A204.1 (cell line): ENCODE measurements at regions not wholly inside any gene's neighbourhood (a gene's known extent, or its start where the extent isn't known, plus 50 kb on each side); places are given as distances from the start of the nearest gene placed in this dataset.
"Not testable (repeated sequence)": the region's sequence is repeated elsewhere in the genome, so short reads cannot be mapped to it uniquely, and the experiment has no call there.

ENCODE experiments used
- FAIRE-seq: peaks from 2 replicates; lab custom pipeline; 2012; peaks lifted over from hg19 to GRCh38; lab: Jason Lieb, UNC

DNA sequence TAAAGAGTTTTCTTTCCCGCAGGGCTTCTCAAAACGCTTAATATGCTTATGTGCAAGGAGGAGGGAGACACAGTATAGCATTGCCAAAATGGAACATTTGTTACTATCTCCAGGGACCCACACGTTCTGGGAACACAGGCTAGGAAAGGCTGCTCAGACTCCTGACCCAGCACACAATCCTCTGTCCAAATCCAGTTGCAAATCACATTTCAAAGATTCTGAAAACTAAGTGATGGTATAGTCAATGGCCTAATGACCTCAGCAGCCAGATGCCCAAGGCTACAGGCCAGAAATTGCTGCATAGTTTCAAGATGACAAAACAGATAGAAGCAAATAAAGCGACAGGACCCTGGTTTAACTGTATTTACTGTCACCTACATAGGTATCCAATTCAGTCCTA, 97.0 kb upstream of the GRIP1 start:
- no peak for FAIRE-seq

DNA sequence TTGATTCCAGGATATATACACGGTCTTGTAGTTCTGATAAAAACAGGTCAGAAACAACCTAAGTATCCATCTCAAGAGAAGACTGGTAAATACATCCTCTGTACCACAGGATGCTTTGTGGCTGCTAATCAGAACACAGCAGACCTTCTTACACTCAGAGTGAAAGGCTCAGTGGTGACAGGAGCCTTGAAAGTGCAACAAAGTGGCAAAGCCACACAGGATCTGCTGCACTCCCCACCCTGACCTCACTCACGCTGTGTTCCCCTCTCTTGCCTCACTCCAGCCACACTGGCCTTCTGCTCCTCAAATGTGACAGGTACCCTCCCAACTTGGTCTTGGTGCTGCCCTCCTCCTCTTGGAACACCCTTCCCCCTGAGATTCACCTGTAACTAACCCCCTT, 98.1 kb upstream of the GRIP1 start:
- FAIRE-seq = no peak

DNA sequence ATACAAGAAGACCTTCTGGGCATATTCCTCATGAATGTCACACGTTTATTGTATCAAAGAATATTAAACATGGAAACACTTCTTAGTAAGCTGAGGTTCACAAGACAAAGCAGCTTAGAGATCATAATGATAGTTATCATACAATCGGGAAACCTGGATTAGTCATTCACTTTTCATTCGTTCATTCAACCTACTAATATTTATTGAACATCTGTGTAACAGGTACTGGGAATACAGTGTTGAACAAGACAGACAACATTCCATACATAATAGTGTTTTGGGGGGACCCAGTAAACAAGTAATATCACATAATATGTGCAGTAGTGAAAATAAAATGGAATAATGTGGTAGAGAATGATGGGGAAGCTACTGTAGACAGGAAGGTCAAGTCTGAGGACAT, 100.6 kb upstream of the GRIP1 start:
- no peak for FAIRE-seq

DNA sequence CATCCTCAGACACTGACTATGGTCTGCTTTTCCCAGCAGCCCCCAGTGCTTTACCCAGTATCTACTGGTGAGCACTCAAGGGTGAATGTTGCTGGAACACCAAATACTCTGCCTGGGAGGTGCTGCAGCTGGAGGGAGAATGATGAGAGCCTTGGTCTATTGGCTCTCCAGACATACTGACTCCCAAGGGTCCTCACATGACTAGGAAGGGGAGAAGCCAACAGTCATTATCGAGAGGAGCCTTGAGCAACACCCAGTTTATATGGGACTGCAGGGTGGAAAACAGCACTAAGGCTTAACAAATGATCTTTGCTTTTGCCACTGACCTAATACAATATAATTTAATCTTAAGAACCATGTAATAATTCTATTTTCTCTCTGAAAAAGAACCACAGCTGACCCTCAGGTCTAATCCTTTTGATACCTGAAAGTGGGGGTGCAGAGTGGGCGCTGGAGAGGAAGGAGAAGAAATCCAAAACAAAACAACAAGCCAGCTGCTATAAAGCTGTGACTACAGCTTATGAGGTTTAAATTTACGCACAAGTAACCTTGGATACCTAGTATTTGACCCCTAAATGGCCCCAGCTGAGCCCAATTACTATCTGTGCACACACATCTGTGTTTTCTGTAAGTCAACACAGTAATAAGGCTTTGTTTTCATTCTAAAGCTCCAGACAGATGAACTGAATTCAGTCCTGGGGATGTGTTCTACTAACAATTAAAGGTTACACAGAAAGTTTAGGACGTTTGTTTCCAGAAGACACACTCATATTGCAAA, 107.8 kb upstream of the GRIP1 start:
- no peak for FAIRE-seq

DNA sequence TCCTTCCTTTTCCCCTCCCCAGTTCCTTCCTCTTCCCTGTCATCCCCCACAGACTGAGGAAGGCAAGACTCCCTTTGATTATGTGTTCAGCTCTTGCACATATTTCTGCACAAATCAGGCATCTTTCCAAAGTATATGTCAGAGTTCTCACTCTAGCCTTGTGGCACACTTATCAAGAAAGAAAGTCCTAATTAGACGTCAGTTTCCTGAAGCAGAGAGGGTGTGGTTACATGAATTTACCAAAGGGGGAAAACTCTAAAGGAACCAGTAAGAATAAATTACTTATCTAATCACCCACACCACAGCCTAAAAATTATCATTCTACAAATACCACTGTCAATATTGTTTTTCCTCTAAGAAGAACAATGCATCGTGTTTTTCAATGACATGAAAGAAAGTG, 120.7 kb upstream of the GRIP1 start:
- FAIRE-seq = no peak

DNA sequence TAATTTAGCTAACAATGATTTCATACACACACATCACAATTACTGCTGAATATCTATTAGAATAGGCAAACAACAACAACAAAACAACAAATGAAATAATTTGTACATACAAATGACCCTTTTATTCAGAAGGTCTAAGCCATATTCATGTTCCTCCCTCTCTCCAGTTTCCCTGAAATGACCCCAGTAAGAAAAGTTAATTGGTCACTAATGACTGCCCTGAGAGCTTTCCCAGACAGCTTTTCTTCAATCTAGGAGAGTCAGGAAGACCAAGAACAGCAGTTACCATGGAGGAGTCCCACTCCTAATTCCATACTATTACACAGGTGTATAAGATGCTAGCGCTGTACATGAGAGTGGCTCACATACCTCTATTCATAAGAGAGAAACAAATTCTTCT, 121.2 kb upstream of the GRIP1 start:
- no peak for FAIRE-seq

DNA sequence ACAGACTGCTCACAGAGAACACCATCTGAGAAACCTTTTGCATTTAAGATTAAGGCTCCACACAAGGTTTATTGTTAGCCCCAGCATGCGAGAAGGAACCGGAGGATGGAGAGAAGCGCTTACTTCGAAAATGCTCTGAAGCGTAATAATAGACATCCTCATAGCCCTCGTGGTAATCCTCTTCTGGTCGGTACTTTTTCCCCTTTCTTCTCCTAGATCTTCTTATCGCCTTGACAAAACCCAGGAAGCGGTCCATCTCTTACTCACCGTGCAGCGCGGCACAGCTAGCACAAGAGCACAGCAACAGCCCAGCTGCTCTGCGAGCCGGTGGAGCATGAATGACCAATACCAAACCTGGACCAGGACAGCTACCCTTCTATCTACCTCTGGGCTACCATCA, 125.1 kb upstream of the GRIP1 start:
- FAIRE-seq = no peak

DNA sequence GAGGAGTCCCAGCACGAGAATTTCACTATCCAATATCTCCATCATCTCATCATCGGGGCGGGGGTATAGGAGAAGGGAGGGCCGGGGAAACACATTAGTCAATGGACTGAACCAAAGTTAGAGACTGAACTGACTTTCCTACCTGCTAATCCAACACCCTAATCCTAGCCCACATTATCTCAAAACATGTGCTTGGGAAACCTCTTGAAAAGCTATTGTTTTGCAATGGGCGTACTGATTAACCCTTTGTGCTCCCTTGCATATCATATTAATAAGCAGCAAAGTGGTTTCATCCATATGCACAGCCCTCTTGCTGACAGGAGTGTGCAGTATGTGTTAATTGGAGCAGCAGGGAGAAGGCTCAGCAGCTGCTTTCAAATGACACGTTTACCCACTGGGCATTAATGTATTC, 125.7 kb upstream of the GRIP1 start:
- FAIRE-seq = no peak

DNA sequence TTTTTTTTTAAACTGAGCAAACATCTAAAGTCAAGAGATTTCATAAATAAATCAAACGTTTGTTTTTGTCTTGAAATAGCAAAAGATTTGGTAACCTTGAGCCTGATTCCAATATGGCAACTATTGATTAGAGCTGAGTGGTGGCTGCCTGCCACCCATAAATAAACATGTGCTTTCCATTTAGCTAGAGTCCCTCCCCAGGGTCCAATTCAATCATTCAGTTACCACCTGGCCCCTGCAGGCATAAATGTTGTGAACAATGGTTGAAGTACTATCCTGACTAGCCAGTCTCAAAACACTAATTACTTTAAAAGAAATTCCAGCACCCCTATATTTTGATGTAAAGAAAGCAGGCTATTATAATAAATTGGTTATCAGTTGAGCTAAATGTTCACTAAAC, 129.7 kb upstream of the GRIP1 start:
- FAIRE-seq = no peak

DNA sequence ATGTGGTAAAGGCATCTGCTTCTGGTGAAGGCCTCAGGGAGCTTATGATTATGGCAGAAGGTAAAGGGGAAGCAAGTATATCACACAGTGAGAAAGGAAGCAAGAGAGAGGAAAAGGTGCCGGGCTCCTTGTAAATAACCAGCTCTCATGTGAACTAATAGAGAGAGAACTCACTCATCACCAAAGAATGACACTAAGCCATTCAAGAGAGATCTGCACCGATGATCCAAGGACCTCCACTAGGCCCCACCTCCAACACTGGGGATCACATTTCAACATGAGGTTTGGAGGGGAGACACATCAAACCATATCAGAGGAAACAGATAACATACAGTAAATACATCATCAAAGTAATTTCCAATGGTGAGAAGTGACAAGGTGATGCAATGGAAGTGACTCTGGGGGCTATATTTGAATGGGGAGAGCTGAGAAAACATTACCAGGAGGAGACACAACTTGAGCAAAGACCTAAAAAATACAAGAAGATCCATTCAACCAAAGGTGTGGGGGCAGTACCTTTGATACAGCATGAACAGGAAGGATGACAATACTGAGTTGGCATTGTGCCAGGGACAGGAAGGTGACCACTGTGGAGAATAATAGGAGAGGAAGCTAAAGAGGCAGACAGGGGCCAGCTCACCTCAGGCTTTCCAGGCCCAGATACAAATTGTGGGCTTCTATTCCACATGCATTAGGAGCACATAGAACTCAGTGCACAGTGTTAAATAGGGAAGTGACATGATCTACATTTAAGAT, 134.4 kb upstream of the GRIP1 start:
- FAIRE-seq = no peak

DNA sequence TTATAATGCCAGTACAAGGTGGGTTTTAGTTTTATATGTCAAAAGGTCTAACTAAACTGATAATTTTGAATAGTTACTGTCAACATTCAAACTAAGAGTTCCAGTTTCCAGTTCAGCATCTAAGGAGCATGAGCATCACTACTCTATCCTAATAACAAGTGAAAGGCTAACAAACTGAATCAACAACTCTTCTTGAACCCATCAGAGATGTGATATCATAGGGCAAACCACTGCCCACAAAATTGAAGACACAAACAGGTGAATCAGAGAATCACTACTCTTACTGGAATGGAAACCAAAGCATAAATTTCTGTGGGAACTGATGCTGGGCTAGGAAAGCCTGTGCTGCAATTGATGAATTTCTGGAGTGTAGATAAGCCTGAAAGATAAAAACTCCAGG, 140.7 kb upstream of the GRIP1 start:
- FAIRE-seq = no peak

DNA sequence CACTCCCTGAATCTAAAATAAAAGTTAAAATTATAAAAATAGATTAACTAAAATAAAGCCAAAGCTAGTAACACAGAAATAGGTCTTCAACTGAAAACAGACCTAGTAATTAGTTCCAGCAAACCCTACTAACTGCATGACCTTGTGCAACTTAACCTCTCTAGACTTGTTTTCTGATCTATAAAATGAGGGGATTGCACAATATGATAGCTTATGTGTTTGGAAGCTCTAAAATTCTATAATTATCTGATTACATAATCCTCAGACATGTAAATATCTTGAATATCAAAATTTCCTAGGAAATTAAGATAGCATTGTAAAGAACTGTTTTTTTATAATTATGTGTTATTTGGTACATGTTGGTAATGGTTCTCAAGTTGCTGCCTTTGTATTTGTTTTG, 144.1 kb upstream of the GRIP1 start:
- no peak for FAIRE-seq

DNA sequence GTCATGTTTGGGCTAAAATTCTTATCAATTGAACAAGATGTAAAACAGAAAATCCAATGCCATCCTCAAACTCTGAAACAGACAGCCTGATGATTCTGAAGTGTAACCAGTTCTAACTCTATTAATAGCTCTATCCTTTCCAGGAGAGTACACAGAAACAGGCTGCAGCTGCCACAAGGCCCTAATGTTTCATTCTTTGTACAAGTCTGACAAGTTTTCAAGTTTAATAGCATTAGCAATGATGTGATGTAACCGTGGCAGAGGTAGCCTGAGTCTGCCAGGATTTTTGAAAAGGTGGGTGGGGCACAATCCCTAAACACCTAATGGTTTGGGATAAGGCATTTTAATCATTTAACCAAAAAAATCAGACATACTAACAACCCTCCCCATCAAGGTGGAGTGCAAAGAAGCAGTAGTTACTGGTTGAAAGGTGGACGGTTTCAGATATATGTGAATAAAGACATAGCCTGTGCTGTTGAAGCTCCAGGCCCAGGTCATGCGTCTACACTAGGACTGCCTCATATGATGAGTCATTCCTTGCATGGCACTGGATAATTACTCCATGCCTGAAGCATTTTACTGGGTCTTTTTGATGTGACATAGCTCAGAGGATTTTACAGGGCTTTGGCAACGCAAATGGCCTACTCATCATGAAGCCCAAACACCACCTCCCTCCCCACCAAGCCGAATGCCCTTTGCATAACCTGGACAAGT, 145.1 kb upstream of the GRIP1 start:
- FAIRE-seq = no peak

DNA sequence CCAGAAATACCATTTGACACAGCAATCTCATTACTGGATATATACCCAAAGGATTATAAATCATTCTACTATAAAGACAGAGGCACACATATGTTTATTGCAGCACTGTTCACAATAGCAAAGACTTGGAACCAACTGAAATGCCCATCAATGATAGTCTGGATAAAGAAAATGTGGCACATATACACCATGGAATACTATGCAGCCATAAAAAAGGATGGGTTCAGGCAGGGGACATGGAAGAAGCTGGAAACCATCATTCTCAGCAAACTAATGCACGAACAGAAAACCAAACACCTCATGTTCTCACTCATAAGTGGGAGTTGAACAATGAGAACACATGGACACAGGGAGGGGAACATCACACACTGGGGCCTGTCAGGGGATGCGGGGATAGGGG, 147.0 kb upstream of the GRIP1 start:
- not testable (repeated sequence) for FAIRE-seq

DNA sequence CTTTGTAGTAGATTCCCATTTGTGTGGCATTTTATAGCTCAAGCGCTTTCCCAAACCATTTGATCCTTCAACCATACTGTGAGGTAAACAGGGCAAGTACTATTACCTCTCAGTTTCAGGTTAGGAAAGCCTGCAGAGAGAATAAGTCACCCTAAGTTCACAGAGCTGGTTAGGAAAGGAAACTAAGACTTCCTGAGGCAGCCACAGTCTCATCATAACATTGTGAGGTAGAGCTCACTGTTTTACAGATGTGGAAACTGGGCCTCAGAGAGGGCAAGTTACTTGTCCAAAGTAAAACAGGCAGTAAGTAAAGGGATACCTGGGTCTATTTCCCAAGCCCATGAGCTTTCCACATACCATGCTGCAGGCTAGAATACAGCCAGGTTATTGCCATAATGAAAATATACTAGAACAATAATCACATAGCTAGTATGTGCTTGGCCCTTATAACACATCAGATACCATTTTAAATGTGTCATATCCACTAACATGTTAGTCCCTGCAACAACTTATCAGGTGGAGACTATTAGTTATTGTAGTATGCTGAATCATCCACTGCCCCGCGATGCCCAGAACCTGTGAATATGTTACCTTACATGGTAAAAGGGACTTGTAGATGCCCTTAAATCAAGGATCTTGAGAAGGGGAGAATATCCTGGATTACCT, 150.9 kb upstream of the GRIP1 start:
- no peak for FAIRE-seq

DNA sequence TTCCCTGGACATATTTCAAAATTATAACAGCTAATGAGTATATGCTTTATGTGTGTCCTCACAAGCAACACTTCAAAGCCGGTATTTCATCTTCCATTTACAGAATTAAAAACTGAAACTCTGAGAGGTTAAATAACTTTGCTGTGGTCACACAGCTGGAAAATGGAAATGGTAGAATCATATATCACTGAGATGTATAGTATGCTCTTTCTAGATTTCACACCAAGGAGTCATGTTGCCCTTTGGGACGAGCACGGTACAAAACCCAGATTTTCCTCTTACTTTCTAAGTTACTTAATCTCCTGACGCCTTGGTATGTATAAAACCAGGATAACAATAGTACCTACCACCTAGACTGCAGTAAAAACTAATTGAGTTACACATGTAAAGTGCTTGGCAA, 152.6 kb upstream of the GRIP1 start:
- no peak for FAIRE-seq

DNA sequence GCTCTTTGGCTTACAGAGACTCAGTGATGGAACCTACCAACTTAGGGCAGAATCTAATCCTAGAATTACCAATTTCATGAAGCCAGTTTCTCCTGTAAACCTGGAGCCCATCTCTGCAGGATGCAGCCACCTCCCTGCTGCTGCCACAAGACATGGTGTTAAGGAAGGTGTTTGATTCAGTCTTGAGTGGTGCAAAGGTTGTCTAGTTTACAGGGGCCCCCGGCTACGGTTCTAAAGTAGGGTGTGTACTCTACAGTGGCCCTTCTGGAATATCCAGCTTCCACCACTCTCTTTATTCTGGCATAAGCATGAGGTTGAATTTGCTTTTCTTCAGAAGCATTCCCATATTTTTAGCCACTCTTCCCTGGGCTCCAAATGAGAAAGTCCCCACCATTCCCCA, 154.1 kb upstream of the GRIP1 start:
- no peak for FAIRE-seq

DNA sequence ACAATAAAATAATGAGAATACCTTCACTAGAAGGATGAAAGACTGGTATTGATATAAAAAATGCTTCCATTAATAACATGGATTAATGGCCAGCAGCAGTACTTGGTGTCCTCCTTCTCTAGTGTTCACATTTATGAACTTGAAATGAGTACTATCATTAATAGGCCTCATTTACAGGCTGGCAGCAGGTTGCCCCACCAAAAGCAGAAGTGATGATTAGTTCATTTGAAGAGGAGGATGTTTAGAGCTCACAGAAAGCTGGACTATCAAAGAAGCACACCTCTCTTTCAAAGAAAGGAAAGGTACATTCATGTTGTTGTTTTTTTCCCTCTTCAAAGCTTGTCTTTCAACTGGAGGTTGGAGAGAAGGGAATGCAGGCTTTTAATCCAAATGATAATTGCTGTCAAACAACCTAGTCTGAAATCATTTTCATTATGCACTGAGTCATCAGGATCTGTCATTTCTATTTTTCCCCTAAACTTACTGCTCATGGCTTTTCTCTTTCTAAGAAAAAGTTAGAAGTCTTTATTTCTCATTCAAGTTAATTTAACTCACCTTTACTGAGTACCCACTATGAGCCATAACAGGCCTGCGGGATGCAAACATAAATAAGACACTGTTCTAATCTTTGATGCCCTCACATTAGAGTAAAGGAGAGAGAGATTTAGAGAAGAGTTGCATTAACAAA, 157.9 kb upstream of the GRIP1 start:
- no peak for FAIRE-seq

DNA sequence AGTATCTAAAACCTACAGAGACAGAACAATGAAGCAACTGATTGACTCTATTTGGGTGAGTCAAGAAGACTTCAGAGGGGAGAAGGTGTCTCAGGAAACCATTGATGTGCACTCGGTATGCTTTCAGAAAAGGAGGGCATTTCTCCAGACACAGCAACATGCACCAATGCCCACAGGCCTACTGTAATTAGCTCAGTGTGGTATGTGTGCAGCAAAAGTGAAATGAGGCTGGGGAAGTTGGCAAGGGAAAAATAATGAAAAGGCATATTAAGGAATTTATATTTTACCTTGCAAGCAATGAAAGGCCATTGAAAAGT, 158.4 kb upstream of the GRIP1 start:
- no peak for FAIRE-seq

DNA sequence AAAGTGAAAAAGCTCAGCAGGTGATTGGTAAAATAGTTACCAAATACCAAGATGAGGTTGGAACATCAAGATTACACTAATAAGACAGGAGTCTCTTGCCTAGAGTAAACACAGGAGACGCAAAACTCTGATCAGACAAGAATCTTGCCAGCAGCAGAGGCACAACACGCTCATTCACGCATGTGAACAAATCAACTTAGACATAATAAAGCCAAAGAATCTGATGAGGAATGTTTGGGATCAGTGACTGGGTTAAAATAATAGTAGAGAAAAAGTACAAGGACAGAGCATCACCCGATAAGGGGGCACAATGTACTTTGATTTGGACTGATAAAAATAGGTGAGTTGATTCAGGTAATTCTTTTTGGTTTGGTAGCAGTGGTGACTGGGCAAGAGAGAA, 159.5 kb upstream of the GRIP1 start:
- FAIRE-seq = no peak

DNA sequence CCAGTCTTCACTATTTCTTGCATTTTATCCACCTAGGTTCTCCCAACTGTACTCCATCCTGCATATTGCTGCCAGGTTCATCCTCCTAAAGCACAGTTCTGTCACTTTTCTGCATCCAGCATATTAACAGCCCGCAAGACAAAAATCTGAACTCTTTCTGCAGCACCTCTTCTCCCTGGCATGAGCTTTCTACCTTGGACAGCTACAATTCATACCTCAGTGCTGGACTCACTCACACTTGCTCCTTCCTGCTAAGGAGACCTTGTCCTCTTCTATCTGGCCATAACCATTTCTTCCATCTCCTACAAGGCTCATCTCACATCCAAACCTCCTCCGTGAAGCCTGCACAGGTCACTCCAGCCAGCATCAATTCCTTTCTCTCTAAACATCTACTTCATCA, 170.1 kb upstream of the GRIP1 start:
- FAIRE-seq = no peak

DNA sequence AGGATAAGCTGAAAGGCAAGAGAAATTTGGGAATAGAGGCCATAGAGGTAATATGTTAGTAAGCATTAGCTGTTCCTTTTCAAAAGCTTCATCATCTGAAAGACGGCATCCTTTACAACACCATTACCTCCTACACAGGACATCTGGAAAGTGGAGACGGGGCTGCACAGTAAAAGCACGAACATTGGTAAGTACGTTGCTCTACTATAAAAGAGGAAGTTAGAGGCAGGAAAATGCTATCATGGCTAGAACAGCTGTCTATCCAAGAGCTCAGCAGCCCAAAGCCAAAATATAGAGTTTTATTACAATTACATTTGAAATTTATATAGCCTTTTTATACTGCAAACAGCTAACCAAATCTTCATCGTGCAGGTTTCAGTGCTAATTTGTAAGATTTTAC, 172.3 kb upstream of the GRIP1 start:
- no peak for FAIRE-seq
